WTC11 (cell line): ENCODE measurements at regions not wholly inside any gene's neighbourhood (a gene's known extent, or its start where the extent isn't known, plus 50 kb on each side); places are given as distances from the start of the nearest gene placed in this dataset.
A peak's percentile ranks its signal among the peaks of the same experiment; 100 is the strongest.

ENCODE experiments used
- ATAC-seq: fragments of 200-7000 bp; cut with Tn5 transposase; 2 replicates; pipeline ENCODE4 v1.10.0; 2021; ENCODE audit warnings: mild to moderate bottlenecking, moderate library complexity
- CTCF ChIA-PET: fragments of 300-600 bp; sonication (Branson Sonifier 250); formaldehyde crosslinking; loops from one replicate; lab custom pipeline; 2021; ENCODE audit warnings: antibody characterized with exemption; lab: Charles Lee
- POLR2A ChIA-PET: fragments of 350-600 bp; sonication (Branson Sonifier 250); formaldehyde crosslinking; loops from one replicate; lab custom pipeline; 2021; ENCODE audit warnings: antibody characterized with exemption; lab: Charles Lee
- DNase-seq: peaks from one replicate; pipeline ENCODE4 v3.0.0; 2021; ENCODE audit warnings: low spot score
- H3K27ac Mint-ChIP-seq: 2 replicates; pipeline ENCODE4 v1.8.0; 2021; ENCODE audit warnings: mixed read lengths
- H3K27me3 Mint-ChIP-seq: 2 replicates; pipeline ENCODE4 v1.8.0; 2021; ENCODE audit warnings: low read depth, mild to moderate bottlenecking, moderate library complexity, mixed read lengths
- H3K36me3 Mint-ChIP-seq: 2 replicates; pipeline ENCODE4 v1.8.0; 2021; ENCODE audit warnings: mixed read lengths
- H3K4me1 Mint-ChIP-seq: 2 replicates; pipeline ENCODE4 v1.8.0; 2022; ENCODE audit warnings: mixed read lengths
- H3K4me3 Mint-ChIP-seq: 2 replicates; pipeline ENCODE4 v1.8.0; 2021; ENCODE audit warnings: mild to moderate bottlenecking, moderate library complexity, mixed read lengths
- H3K9me3 Mint-ChIP-seq: 2 replicates; pipeline ENCODE4 v1.8.0; 2021; ENCODE audit warnings: mixed read lengths
- CDX4 ChIP-seq: fragments of 250-450 bp; sonication (Bioruptor Pico); IDR thresholded peaks from 2 replicates; pipeline ENCODE4 v1.9.0; 2021; ENCODE audit warnings: moderate library complexity, mild to moderate bottlenecking, inconsistent platforms, borderline replicate concordance
- E2F4 ChIP-seq: sonication (generic); formaldehyde crosslinking; IDR thresholded peaks from 2 replicates; pipeline ENCODE4 v1.8.1; 2022; ENCODE audit warnings: low read depth, mild to moderate bottlenecking, moderate library complexity, missing genetic modification reagents, borderline replicate concordance
- EMX1 ChIP-seq: fragments of 250-450 bp; sonication (Bioruptor Pico); IDR thresholded peaks from 2 replicates; pipeline ENCODE4 v1.8.0; 2021; ENCODE audit warnings: mild to moderate bottlenecking
- FOXP1 ChIP-seq: sonication (generic); formaldehyde crosslinking; IDR thresholded peaks from 2 replicates; pipeline ENCODE4 v1.8.0; 2022; ENCODE audit warnings: missing genetic modification reagents, mild to moderate bottlenecking, moderate library complexity, borderline replicate concordance
- GRHL2 ChIP-seq: fragments of 250-450 bp; sonication (Bioruptor Pico); IDR thresholded peaks from 2 replicates; pipeline ENCODE4 v1.8.0; 2022; ENCODE audit warnings: mild to moderate bottlenecking, moderate library complexity; ENCODE audit not compliant: insufficient replicate concordance, severe bottlenecking
- GTF2I ChIP-seq: fragments of 250-450 bp; sonication (Bioruptor Pico); conservative IDR thresholded peaks from 2 replicates; pipeline ENCODE4 v1.4.0; 2021; ENCODE audit warnings: mild to moderate bottlenecking
- JAZF1 ChIP-seq: fragments of 250-450 bp; sonication (Bioruptor Pico); IDR thresholded peaks from 2 replicates; pipeline ENCODE4 v1.9.0; 2021; ENCODE audit warnings: moderate library complexity, mild to moderate bottlenecking, inconsistent platforms
- JUN ChIP-seq: sonication (generic); formaldehyde crosslinking; IDR thresholded peaks from 2 replicates; pipeline ENCODE4 v1.8.0; 2023; ENCODE audit warnings: mild to moderate bottlenecking, missing genetic modification reagents
- MXD4 ChIP-seq: fragments of 250-450 bp; sonication (Bioruptor Pico); IDR thresholded peaks from 2 replicates; pipeline ENCODE4 v1.8.0; 2021; ENCODE audit warnings: mild to moderate bottlenecking, moderate library complexity, borderline replicate concordance
- MYBL2 ChIP-seq: sonication (generic); formaldehyde crosslinking; IDR thresholded peaks from 2 replicates; pipeline ENCODE4 v1.8.1; 2023; ENCODE audit warnings: mild to moderate bottlenecking, moderate library complexity, missing genetic modification reagents
- NR2C2 ChIP-seq: sonication (generic); formaldehyde crosslinking; IDR thresholded peaks from 2 replicates; pipeline ENCODE4 v1.8.0; 2022; ENCODE audit warnings: mild to moderate bottlenecking, missing genetic modification reagents
- NR3C1 ChIP-seq: sonication (generic); formaldehyde crosslinking; conservative IDR thresholded peaks from 2 replicates; pipeline ENCODE4 v1.8.1; 2023; ENCODE audit warnings: low read depth, mild to moderate bottlenecking, missing genetic modification reagents
- SOX15 ChIP-seq: fragments of 250-450 bp; sonication (Bioruptor Pico); IDR thresholded peaks from 2 replicates; pipeline ENCODE4 v1.9.0; 2021; ENCODE audit warnings: mild to moderate bottlenecking
- TCF7 ChIP-seq: sonication (generic); formaldehyde crosslinking; IDR thresholded peaks from 2 replicates; pipeline ENCODE4 v1.8.0; 2022; ENCODE audit warnings: mild to moderate bottlenecking, low read depth, missing genetic modification reagents, moderate library complexity
- TEAD4 ChIP-seq: sonication (generic); formaldehyde crosslinking; IDR thresholded peaks from 2 replicates; pipeline ENCODE4 v1.8.0; 2022; ENCODE audit warnings: mild to moderate bottlenecking, missing genetic modification reagents
- ZNF121 ChIP-seq: sonication (generic); formaldehyde crosslinking; IDR thresholded peaks from 2 replicates; pipeline ENCODE4 v1.8.0; 2023; ENCODE audit warnings: missing genetic modification reagents
- ZNF232 ChIP-seq: sonication (generic); formaldehyde crosslinking; IDR thresholded peaks from 2 replicates; pipeline ENCODE4 v1.8.0; 2022; ENCODE audit warnings: mild to moderate bottlenecking, missing genetic modification reagents
- ZNF416 ChIP-seq: fragments of 250-450 bp; sonication (Bioruptor Pico); IDR thresholded peaks from 2 replicates; pipeline ENCODE4 v1.9.0; 2021; ENCODE audit warnings: mild to moderate bottlenecking, inconsistent platforms
- ZNF423 ChIP-seq: fragments of 250-450 bp; sonication (Bioruptor Pico); IDR thresholded peaks from 2 replicates; pipeline ENCODE4 v2.1.2; 2022; ENCODE audit warnings: mild to moderate bottlenecking, moderate library complexity
- TF ChIP-seq, protein P1 (sequence below): sonication (generic); formaldehyde crosslinking; conservative IDR thresholded peaks from 2 replicates; pipeline ENCODE4 v1.8.1; 2022; ENCODE audit warnings: mild to moderate bottlenecking, missing genetic modification reagents
- TF ChIP-seq, protein P2 (sequence below): sonication (generic); formaldehyde crosslinking; IDR thresholded peaks from 2 replicates; pipeline ENCODE4 v1.8.1; 2023; ENCODE audit warnings: mild to moderate bottlenecking, missing genetic modification reagents
- TF ChIP-seq, protein P3 (sequence below): sonication (generic); formaldehyde crosslinking; IDR thresholded peaks from 2 replicates; pipeline ENCODE4 v1.8.1; 2023; ENCODE audit warnings: mild to moderate bottlenecking, missing genetic modification reagents
- TF ChIP-seq, protein P4 (sequence below): sonication (generic); formaldehyde crosslinking; IDR thresholded peaks from 2 replicates; pipeline ENCODE4 v1.8.1; 2022; ENCODE audit warnings: mild to moderate bottlenecking, missing genetic modification reagents, moderate library complexity, borderline replicate concordance

DNA sequence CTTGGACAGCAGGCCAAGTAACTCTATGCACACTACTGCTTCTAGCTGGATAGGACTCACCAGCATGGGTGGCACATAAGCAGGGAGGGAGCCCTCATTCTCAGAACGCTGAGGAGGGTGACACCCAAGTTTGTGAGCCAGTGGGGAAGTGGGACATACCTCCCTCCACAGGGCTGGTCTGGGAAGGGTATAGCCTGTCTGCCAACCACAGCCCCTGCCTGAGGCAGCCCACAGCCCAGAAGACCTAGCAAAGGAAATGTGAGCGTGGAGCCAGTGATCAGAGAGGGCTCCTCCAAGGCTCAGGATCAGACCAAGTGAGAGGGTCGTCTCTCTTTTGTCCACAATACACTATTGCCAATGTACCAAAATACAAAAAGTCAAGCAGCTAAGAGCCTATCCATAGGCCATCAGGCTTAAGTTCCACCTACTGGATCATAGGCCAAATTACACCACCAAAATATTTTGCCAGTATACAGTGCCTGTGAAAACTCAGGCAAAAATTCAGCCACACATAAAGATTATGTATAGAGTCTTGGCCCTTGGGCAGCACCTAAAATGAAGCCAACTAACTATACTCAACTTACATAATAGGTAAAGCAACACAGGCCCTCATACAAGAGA, 1203.1 kb downstream of the PCDH18 start:
- no peak for DNase-seq
- peak; percentile 91 for ATAC-seq
- POLR2A ChIA-PET = no interaction called here
- TF ChIP-seq MXD4 (CRISPR knock-in tag) (no peak), ZNF423 (CRISPR knock-in tag) (no peak), NR2C2 (no peak)
- Mint-ChIP-seq H3K27me3 (no peaks in the 10 kb centered on the region), H3K9me3 (no peaks in the 10 kb centered on the region), H3K4me1 (0 out of 2 replicates have a peak, but pooled peaks cover 4% of the 10 kb centered on the region), H3K27ac (no peak overlapping the region; the same call in 1 of the 2 replicates), H3K4me3 (no peak overlapping the region), H3K36me3 (no peaks in the 10 kb centered on the region)
- CTCF ChIA-PET = interaction anchor here (0.5 to 1.1 kb wide), 3 partner anchors 9 to 269 kb away, joined by 3 read pairs; no protein-coding TSS in a partner anchor

GRCh38 chr4:136328131-136328530, 1204.2 kb downstream of the PCDH18 start:
- no peak for ATAC-seq
- no peak overlapping the region for H3K27ac Mint-ChIP-seq
- H3K36me3 Mint-ChIP-seq = no peaks in the 10 kb centered on the region
- no peak for TF ChIP-seq JUN (CRISPR knock-in tag)
- TF ChIP-seq, protein P1, sequence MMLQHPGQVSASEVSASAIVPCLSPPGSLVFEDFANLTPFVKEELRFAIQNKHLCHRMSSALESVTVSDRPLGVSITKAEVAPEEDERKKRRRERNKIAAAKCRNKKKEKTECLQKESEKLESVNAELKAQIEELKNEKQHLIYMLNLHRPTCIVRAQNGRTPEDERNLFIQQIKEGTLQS (CRISPR knock-in tag) = no peak
- TF ChIP-seq NR3C1 (CRISPR knock-in tag) = no peak
- TF ChIP-seq, protein P2, sequence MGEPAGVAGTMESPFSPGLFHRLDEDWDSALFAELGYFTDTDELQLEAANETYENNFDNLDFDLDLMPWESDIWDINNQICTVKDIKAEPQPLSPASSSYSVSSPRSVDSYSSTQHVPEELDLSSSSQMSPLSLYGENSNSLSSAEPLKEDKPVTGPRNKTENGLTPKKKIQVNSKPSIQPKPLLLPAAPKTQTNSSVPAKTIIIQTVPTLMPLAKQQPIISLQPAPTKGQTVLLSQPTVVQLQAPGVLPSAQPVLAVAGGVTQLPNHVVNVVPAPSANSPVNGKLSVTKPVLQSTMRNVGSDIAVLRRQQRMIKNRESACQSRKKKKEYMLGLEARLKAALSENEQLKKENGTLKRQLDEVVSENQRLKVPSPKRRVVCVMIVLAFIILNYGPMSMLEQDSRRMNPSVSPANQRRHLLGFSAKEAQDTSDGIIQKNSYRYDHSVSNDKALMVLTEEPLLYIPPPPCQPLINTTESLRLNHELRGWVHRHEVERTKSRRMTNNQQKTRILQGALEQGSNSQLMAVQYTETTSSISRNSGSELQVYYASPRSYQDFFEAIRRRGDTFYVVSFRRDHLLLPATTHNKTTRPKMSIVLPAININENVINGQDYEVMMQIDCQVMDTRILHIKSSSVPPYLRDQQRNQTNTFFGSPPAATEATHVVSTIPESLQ (CRISPR knock-in tag) = no peak
- no peak for TF ChIP-seq CDX4
- no peak for TF ChIP-seq ZNF121 (CRISPR knock-in tag)
- TF ChIP-seq SOX15 (CRISPR knock-in tag) = no peak
- TF ChIP-seq, protein P3, sequence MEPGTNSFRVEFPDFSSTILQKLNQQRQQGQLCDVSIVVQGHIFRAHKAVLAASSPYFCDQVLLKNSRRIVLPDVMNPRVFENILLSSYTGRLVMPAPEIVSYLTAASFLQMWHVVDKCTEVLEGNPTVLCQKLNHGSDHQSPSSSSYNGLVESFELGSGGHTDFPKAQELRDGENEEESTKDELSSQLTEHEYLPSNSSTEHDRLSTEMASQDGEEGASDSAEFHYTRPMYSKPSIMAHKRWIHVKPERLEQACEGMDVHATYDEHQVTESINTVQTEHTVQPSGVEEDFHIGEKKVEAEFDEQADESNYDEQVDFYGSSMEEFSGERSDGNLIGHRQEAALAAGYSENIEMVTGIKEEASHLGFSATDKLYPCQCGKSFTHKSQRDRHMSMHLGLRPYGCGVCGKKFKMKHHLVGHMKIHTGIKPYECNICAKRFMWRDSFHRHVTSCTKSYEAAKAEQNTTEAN = no peak
- TF ChIP-seq FOXP1 (CRISPR knock-in tag) = no peak
- no peak for TF ChIP-seq EMX1 (CRISPR knock-in tag)
- no peak for TF ChIP-seq MYBL2 (CRISPR knock-in tag)
- TF ChIP-seq JAZF1 (CRISPR knock-in tag) = no peak
- TF ChIP-seq, protein P4, sequence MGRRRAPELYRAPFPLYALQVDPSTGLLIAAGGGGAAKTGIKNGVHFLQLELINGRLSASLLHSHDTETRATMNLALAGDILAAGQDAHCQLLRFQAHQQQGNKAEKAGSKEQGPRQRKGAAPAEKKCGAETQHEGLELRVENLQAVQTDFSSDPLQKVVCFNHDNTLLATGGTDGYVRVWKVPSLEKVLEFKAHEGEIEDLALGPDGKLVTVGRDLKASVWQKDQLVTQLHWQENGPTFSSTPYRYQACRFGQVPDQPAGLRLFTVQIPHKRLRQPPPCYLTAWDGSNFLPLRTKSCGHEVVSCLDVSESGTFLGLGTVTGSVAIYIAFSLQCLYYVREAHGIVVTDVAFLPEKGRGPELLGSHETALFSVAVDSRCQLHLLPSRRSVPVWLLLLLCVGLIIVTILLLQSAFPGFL (CRISPR knock-in tag) = no peak
- TF ChIP-seq TCF7 (CRISPR knock-in tag) = no peak
- no peak for TF ChIP-seq GRHL2 (CRISPR knock-in tag)
- ChIA-PET POLR2A (no interaction called here), CTCF (interaction anchor here (1.1 kb wide), 1 partner anchor 8 kb away, joined by 3 read pairs; no protein-coding TSS in a partner anchor)
- no peak overlapping the region for H3K4me3 Mint-ChIP-seq
- no peaks in the 10 kb centered on the region for H3K27me3 Mint-ChIP-seq
- 0 out of 2 replicates have a peak, but pooled peaks cover 4% of the 10 kb centered on the region for H3K4me1 Mint-ChIP-seq
- H3K9me3 Mint-ChIP-seq = no peaks in the 10 kb centered on the region
- no peak for DNase-seq

- H3K27me3 Mint-ChIP-seq = no peaks in the 10 kb centered on the region
- H3K4me3 Mint-ChIP-seq = no peak overlapping the region
- ATAC-seq (no peak), DNase-seq (no peak)
- peaks cover 26% of the 10 kb centered on the region for H3K4me1 Mint-ChIP-seq
- H3K9me3 Mint-ChIP-seq = no peaks in the 10 kb centered on the region
- H3K36me3 Mint-ChIP-seq = no peaks in the 10 kb centered on the region
- CTCF ChIA-PET = interaction anchor here (0.8 kb wide), 1 partner anchor 8 kb away, joined by 3 read pairs; no protein-coding TSS in a partner anchor
- POLR2A ChIA-PET = no interaction called here
- H3K27ac Mint-ChIP-seq = no peak overlapping the region
- TF ChIP-seq ZNF232 = no peak
- no peak for TF ChIP-seq NR3C1 (CRISPR knock-in tag)
- no peak for TF ChIP-seq GTF2I
- TF ChIP-seq TEAD4 (CRISPR knock-in tag) = no peak
- no peak for TF ChIP-seq ZNF416 (CRISPR knock-in tag)
- TF ChIP-seq E2F4 (CRISPR knock-in tag) = no peak
These were observed 1211.9 kb downstream of the PCDH18 start for GRCh38 chr4:136320465-136320813.
